ENCODE measurements at regions not wholly inside any gene's neighbourhood (a gene's known extent, or its start where the extent isn't known, plus 50 kb on each side); places are given as distances from the start of the nearest gene placed in this dataset.

- TF ChIP-seq POLR2A (IDR thresholded peaks at IDR 0.05) (no peak), CTCF (IDR thresholded peaks at IDR 0.05 in 4 of 5, conservative IDR thresholded peaks at IDR 0.05 in 1 of 5) (no peak)
Observed at GRCh38 chr6:137788248-137788647, 78.8 kb upstream of the TNFAIP3 start.
